Activated T-cell treated with anti-CD3 and anti-CD28 coated beads, Interleukin-2, amount 50 U/mL, for 72 hours (primary cell): ENCODE measurements at regions not wholly inside any gene's neighbourhood (a gene's known extent, or its start where the extent isn't known, plus 50 kb on each side); places are given as distances from the start of the nearest gene placed in this dataset.

Experiments used
- ATAC-seq, 2 donors: fragments of 150-1000 bp; cut with Tn5 transposase; replicated peaks in 1 of 2; 2 replicates each; pipeline ENCODE4 v1.10.0; 2021; ENCODE audit warnings: moderate library complexity in 2 of 2, mild to moderate bottlenecking in 1 of 2
- DNase-seq, 2 donors: peaks; one replicate each; pipeline ENCODE4 v3.0.0; 2021 to 2022; ENCODE audit warnings: mixed read lengths in 1 of 2
- H3K27ac Mint-ChIP-seq: one replicate; pipeline ENCODE4 v1.8.0; 2022; ENCODE audit warnings: mild to moderate bottlenecking, moderate library complexity, mixed read lengths
- H3K27me3 Mint-ChIP-seq: one replicate; pipeline ENCODE4 v1.8.0; 2022; ENCODE audit warnings: low read depth, mixed read lengths
- H3K36me3 Mint-ChIP-seq, 2 donors: one replicate each; pipeline ENCODE4 v1.8.0; 2022; ENCODE audit warnings: mixed read lengths in 2 of 2, mild to moderate bottlenecking in 1 of 2; ENCODE audit not compliant: insufficient read depth in 2 of 2
- H3K4me1 Mint-ChIP-seq: one replicate; pipeline ENCODE4 v1.8.0; 2022; ENCODE audit warnings: low read depth, mixed read lengths
- H3K4me3 Mint-ChIP-seq, 2 donors: one replicate each; pipeline ENCODE4 v1.8.0; 2022; ENCODE audit warnings: mild to moderate bottlenecking in 2 of 2, mixed read lengths in 2 of 2, moderate library complexity in 2 of 2
- H3K9me3 Mint-ChIP-seq, 2 donors: one replicate each; pipeline ENCODE4 v1.8.0; 2022; ENCODE audit warnings: mixed read lengths in 2 of 2

GRCh38 chr3:34248352-34248751, 449.9 kb downstream of the PDCD6IP start:
- Mint-ChIP-seq H3K27ac (no peak overlapping the region), H3K4me3 (no peak overlapping the region), H3K9me3 (no peaks in the 10 kb centered on the region), H3K36me3 (no peaks in the 10 kb centered on the region), H3K4me1 (no peaks in the 10 kb centered on the region), H3K27me3 (no peaks in the 10 kb centered on the region)
- no peak for DNase-seq
- ATAC-seq, result no peak

- DNase-seq (no peak), ATAC-seq (no peak)
- Mint-ChIP-seq H3K27ac (no peak overlapping the region), H3K9me3 (no peaks in the 10 kb centered on the region), H3K4me3 (no peak overlapping the region), H3K27me3 (peaks cover 10% of the 10 kb centered on the region), H3K36me3 (no peaks in the 10 kb centered on the region), H3K4me1 (no peaks in the 10 kb centered on the region)
Observed at GRCh38 chr3:34254285-34254684, 455.9 kb downstream of the PDCD6IP start.

- DNase-seq, result no peak
- ATAC-seq, result no peak
- Mint-ChIP-seq H3K4me3 (no peak overlapping the region), H3K27ac (no peak overlapping the region), H3K27me3 (peaks cover 10% of the 10 kb centered on the region), H3K9me3 (no peaks in the 10 kb centered on the region), H3K4me1 (peaks cover 4% of the 10 kb centered on the region), H3K36me3 (no peaks in the 10 kb centered on the region)
Observed at GRCh38 chr3:34256021-34256420, 457.6 kb downstream of the PDCD6IP start.

- H3K4me1 Mint-ChIP-seq, result peaks cover 11% of the 10 kb centered on the region
- peaks cover 10% of the 10 kb centered on the region for H3K27me3 Mint-ChIP-seq
- ATAC-seq, result no peak
- no peaks in the 10 kb centered on the region for H3K36me3 Mint-ChIP-seq
- DNase-seq, result no peak
- H3K27ac Mint-ChIP-seq, result no peak overlapping the region
- H3K4me3 Mint-ChIP-seq, result no peak overlapping the region
- no peaks in the 10 kb centered on the region for H3K9me3 Mint-ChIP-seq
Observed at GRCh38 chr3:34256791-34257190, 458.4 kb downstream of the PDCD6IP start.

GRCh38 chr3:34258271-34258998, 460.0 kb downstream of the PDCD6IP start:
- peaks cover 19% of the 10 kb centered on the region for H3K4me1 Mint-ChIP-seq
- DNase-seq (no peak), ATAC-seq (no peak)
- no peaks in the 10 kb centered on the region for H3K36me3 Mint-ChIP-seq
- no peak overlapping the region for H3K27ac Mint-ChIP-seq
- H3K9me3 Mint-ChIP-seq, result no peaks in the 10 kb centered on the region
- H3K27me3 Mint-ChIP-seq, result peaks cover 21% of the 10 kb centered on the region
- no peak overlapping the region for H3K4me3 Mint-ChIP-seq

- no peaks in the 10 kb centered on the region for H3K9me3 Mint-ChIP-seq
- peaks cover 19% of the 10 kb centered on the region for H3K4me1 Mint-ChIP-seq
- ATAC-seq (no peak), DNase-seq (peak; percentile 27 to 43)
- H3K36me3 Mint-ChIP-seq, result no peaks in the 10 kb centered on the region
- peaks cover 25% of the 10 kb centered on the region for H3K27me3 Mint-ChIP-seq
- H3K4me3 Mint-ChIP-seq, result no peak overlapping the region
- no peak overlapping the region for H3K27ac Mint-ChIP-seq
Observed at GRCh38 chr3:34260271-34261000, 462.0 kb downstream of the PDCD6IP start.

GRCh38 chr3:34261001-34261385, 462.6 kb downstream of the PDCD6IP start:
- ATAC-seq (no peak), DNase-seq (no peak)
- Mint-ChIP-seq H3K27me3 (peaks cover 25% of the 10 kb centered on the region), H3K27ac (no peak overlapping the region), H3K4me3 (no peak overlapping the region), H3K4me1 (peaks cover 19% of the 10 kb centered on the region), H3K9me3 (no peaks in the 10 kb centered on the region), H3K36me3 (no peaks in the 10 kb centered on the region)

- Mint-ChIP-seq H3K27me3 (peaks cover 15% of the 10 kb centered on the region), H3K27ac (no peak overlapping the region), H3K4me1 (peaks cover 19% of the 10 kb centered on the region), H3K4me3 (no peak overlapping the region), H3K36me3 (no peaks in the 10 kb centered on the region), H3K9me3 (no peaks in the 10 kb centered on the region)
- DNase-seq (no peak), ATAC-seq (no peak)
Observed at GRCh38 chr3:34263101-34263621, 464.7 kb downstream of the PDCD6IP start.

GRCh38 chr3:34264337-34265041, 466.1 kb downstream of the PDCD6IP start:
- Mint-ChIP-seq H3K4me1 (peaks cover 19% of the 10 kb centered on the region), H3K4me3 (no peak overlapping the region), H3K27ac (no peak overlapping the region), H3K9me3 (no peaks in the 10 kb centered on the region), H3K36me3 (no peaks in the 10 kb centered on the region), H3K27me3 (peaks cover 15% of the 10 kb centered on the region)
- DNase-seq (no peak), ATAC-seq (no peak)

- H3K4me3 Mint-ChIP-seq, result no peak overlapping the region
- H3K27ac Mint-ChIP-seq, result no peak overlapping the region
- peaks cover 6% of the 10 kb centered on the region for H3K4me1 Mint-ChIP-seq
- DNase-seq, result no peak
- peaks cover 15% of the 10 kb centered on the region for H3K27me3 Mint-ChIP-seq
- no peaks in the 10 kb centered on the region for H3K9me3 Mint-ChIP-seq
- ATAC-seq, result no peak
- H3K36me3 Mint-ChIP-seq, result no peaks in the 10 kb centered on the region
Observed at GRCh38 chr3:34267088-34267487, 468.7 kb downstream of the PDCD6IP start.

GRCh38 chr3:34268032-34268709, 469.7 kb downstream of the PDCD6IP start:
- H3K36me3 Mint-ChIP-seq, result no peaks in the 10 kb centered on the region
- H3K27ac Mint-ChIP-seq, result no peak overlapping the region

GRCh38 chr3:34275811-34276210, 477.4 kb downstream of the PDCD6IP start:
- DNase-seq, result no peak
- Mint-ChIP-seq H3K4me1 (no peaks in the 10 kb centered on the region), H3K36me3 (no peaks in the 10 kb centered on the region), H3K4me3 (no peak overlapping the region), H3K9me3 (peaks cover 0 to 2% of the 10 kb centered on the region in 2 donors), H3K27ac (no peak overlapping the region), H3K27me3 (peaks cover 12% of the 10 kb centered on the region)
- no peak for ATAC-seq

More at GRCh38 chr3:34268032-34268709, 469.7 kb downstream of the PDCD6IP start:
- no peak for DNase-seq
- H3K27me3 Mint-ChIP-seq, result peaks cover 7% of the 10 kb centered on the region
- no peaks in the 10 kb centered on the region for H3K9me3 Mint-ChIP-seq
- H3K4me3 Mint-ChIP-seq, result no peak overlapping the region
- no peaks in the 10 kb centered on the region for H3K4me1 Mint-ChIP-seq
- no peak for ATAC-seq

GRCh38 chr3:34276342-34276741, 477.9 kb downstream of the PDCD6IP start:
- DNase-seq (no peak), ATAC-seq (no peak)
- H3K36me3 Mint-ChIP-seq, result no peaks in the 10 kb centered on the region
- H3K4me3 Mint-ChIP-seq, result no peak overlapping the region
- peaks cover 12% of the 10 kb centered on the region for H3K27me3 Mint-ChIP-seq
- H3K9me3 Mint-ChIP-seq, result peaks cover 0 to 2% of the 10 kb centered on the region in 2 donors
- H3K4me1 Mint-ChIP-seq, result no peaks in the 10 kb centered on the region
- H3K27ac Mint-ChIP-seq, result no peak overlapping the region
